ENCODE measurements at regions not wholly inside any gene's neighbourhood (a gene's known extent, or its start where the extent isn't known, plus 50 kb on each side); places are given as distances from the start of the nearest gene placed in this dataset.

DNA sequence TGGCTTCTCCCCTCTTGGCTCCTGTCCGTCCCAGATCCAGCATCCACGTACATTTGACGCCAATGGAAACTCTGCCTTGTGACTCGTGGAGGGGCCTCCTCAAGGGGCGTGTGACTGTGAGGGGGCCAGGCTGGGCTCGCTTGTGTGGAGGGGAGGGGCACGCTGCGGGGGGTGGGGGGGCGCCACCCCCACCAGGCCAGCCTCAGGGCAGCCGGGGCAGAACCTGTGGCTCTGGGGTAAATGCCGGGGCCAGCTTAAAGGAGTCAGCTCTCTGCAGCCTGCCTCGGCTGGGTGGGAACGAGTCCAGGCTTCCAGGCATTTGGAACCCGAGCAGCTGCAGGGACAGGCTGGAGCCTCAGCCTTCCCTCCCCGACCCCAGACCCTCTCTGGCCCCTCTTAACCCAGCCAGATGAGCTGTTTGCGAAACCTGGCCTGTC, 94.1 kb downstream of the SIK1 start:
- TF ChIP-seq, protein P1, sequence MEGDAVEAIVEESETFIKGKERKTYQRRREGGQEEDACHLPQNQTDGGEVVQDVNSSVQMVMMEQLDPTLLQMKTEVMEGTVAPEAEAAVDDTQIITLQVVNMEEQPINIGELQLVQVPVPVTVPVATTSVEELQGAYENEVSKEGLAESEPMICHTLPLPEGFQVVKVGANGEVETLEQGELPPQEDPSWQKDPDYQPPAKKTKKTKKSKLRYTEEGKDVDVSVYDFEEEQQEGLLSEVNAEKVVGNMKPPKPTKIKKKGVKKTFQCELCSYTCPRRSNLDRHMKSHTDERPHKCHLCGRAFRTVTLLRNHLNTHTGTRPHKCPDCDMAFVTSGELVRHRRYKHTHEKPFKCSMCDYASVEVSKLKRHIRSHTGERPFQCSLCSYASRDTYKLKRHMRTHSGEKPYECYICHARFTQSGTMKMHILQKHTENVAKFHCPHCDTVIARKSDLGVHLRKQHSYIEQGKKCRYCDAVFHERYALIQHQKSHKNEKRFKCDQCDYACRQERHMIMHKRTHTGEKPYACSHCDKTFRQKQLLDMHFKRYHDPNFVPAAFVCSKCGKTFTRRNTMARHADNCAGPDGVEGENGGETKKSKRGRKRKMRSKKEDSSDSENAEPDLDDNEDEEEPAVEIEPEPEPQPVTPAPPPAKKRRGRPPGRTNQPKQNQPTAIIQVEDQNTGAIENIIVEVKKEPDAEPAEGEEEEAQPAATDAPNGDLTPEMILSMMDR (conservative IDR thresholded peaks at IDR 0.05; ENCODE audit: control insufficient read depth, insufficient read depth, low read depth, low read length) = no peak

DNA sequence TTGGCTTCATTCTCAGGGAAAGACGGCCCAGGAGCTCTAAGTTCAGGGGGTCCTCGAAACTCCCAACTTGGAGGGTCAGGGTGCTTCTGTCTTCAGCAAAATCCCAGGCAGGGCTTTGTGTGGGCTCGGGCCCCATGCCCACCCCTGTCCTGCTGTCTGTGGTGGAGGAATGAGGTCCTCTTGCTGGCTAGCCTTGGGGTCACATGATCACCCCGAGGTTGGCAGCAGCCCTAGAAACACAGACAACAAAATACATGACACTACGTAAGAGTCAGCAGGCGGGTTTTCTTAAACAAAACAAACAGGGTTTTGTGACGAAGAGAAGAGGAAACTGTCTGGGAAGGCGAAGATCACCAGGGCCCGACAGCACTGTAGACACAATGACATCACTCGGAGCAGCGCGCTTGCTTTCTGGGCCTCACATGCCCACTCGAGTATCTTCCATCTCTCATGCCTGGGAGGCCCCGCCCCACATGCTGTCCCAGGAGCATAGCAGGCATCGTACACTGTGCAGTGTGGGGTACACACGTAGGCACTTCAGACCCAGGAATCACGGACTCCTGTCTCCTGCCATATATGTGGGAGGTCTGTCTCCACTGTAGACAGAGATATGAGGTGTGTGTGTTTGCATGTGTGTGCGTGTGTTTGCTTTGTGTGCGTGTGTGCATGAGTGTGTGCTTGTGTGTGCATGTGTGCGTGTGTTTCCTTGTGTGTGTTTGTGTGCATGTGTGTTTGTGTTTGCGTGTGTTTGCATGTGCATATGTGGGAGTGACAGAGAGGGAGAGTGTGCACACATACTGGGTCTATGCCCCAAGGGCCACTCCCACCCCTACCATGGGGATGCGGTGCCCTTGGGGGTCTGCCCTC, 94.7 kb downstream of the SIK1 start:
- TF ChIP-seq, protein P1 (conservative IDR thresholded peaks at IDR 0.05; ENCODE audit: control insufficient read depth, insufficient read depth, low read depth, low read length) = no peak
- no peak overlapping the region for H3K4me3 ChIP-seq (ENCODE audit: control insufficient read depth, low read depth, low read length)
- DNase-seq (ENCODE audit: low read depth) = peak; percentile 86

More for the DNA sequence above, 94.1 kb downstream of the SIK1 start:
- H3K4me3 ChIP-seq (ENCODE audit: control insufficient read depth, low read depth, low read length) = no peak overlapping the region
- DNase-seq (ENCODE audit: low read depth) = peak; percentile 18

DNA sequence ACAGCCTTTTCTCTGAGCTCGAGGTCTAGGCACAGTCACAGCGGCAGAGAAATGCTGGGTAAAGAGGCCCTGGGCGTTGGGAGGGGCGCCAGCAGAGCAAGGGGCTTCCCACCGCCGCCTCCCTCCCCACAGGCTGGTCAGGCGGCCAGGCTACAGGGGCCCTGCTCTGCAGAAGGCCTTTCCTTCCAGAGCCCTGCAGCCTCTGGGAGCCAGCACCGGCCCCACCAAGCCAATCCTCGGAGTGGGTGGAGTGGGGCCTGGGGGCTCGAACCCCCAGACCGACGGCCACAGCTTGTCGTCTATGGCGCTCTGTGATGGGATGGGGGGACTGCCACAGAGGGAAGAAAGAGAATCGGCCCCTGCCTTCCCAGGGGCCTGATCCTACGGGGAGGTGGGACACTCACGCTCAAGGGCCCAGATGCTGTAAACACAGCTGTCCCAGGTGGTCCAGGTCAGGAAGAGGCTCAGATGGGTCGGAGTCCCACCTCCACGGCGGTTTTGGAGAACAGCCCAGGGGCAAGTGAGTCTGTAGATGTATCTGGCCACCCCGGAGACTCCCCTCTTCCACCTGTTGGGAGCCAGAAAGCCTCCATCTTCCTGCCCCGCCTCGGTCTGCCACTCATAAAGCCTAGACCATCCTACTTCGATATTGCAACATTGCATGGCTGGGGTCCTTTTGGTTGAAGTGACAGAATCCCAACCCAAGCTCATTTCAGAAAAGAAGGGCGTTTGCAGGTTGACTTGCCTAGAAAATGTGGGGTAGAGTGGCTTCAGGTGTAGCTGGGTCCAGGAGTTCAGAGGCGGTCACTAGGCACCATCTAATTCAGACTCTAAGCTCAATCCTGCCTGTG, 95.6 kb downstream of the SIK1 start:
- no peak for DNase-seq (ENCODE audit: low read depth)
- no peak overlapping the region for H3K4me3 ChIP-seq (ENCODE audit: control insufficient read depth, low read depth, low read length)
- TF ChIP-seq, protein P1 (conservative IDR thresholded peaks at IDR 0.05; ENCODE audit: control insufficient read depth, insufficient read depth, low read depth, low read length) = no peak

DNA sequence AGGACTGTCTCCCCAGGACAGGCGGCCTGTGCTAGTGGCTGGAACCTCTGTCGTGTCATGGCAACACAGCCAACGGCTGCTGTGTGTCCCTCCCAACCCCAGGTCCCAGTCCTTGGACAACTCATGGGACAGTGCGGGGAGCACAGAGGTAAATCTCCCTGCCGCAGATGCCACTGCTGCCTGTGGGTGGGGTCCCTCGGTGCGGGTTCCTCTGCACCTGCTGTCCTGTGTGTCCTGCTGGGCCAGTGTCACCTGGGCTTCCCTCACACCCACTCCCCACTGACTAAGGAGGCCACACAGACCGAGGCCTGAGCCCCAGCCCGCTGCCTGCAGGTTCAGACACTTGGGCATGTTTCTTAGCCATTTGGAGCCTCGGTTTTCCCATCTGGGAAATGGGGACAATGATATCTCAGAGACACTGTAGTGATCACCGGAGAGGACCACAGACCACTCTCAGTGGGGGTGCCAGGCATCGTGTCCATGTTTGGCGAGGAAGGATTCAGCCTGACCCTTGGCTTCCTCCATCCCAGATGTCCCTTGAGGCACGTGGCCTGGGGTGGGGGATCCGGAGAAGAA, 96.5 kb downstream of the SIK1 start:
- TF ChIP-seq, protein P1 (conservative IDR thresholded peaks at IDR 0.05; ENCODE audit: control insufficient read depth, insufficient read depth, low read depth, low read length) = no peak
- no peak overlapping the region for H3K4me3 ChIP-seq (ENCODE audit: control insufficient read depth, low read depth, low read length)
- DNase-seq (ENCODE audit: low read depth) = no peak

DNA sequence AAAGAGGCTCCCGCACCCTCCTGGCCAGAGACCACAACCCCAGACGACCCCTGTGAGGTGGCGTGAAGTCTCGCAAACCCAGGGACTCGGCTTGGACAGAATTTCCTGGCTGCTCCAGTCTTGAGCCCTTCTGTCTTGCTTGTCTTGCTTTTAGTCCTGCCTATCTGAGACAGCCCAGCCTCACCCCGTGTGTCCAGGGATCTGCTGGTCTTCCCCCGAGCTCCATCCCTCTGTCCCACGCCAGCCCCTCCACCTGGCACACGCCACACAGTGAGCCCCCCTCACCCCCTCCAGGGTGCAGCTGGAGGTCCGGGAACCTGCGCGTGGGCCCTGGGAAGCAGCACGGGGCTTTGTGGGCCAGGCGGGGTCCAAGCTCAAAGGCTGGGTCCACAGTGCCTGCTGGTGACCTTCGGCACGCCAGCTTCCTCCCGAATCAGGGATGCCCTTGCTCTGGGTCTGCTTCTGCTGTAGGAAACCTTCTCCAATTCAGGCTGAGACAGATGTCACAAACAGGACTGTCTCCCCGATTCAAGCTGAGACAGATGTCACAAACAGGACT, 97.1 kb downstream of the SIK1 start:
- H3K4me3 ChIP-seq (ENCODE audit: control insufficient read depth, low read depth, low read length) = no peak overlapping the region
- no peak for DNase-seq (ENCODE audit: low read depth)
- TF ChIP-seq, protein P1 (conservative IDR thresholded peaks at IDR 0.05; ENCODE audit: control insufficient read depth, insufficient read depth, low read depth, low read length) = no peak

DNA sequence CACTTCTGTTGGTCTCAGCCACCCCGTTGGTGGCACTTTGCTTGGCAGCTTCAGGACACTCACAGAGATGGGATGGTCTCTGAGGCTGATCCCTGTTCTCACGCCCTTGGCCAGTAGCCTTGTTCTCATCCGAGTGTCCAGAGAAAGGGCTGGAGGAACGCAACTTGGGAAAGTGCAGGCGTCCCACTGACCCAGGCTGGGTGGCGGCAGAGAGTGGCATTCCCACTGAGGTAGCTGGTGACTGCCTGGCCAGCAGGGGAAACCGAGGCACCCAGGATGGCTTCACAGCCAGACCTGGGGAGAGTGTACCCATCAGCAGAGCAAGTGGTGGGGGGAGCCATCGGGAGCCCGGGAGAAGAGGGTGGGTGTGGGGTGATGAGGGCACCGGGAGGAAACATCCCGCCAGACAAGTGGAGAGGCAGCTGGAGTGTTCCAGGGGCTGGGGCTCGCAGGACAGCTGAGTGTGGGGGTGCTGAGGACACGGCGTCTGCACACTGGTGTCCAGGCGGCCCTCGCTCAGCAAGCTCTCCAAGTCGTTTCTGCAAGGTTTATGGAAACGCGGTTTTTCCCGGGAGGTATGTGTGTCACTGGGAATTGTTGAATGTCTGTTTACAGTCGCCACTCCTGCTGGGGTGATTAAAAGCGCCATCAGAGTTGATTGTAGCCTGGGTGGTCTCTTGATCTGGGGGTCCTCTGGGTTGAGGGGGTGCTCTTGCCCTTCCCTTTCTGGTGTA, 97.8 kb downstream of the SIK1 start:
- no peak overlapping the region for H3K4me3 ChIP-seq (ENCODE audit: control insufficient read depth, low read depth, low read length)
- no peak for DNase-seq (ENCODE audit: low read depth)
- TF ChIP-seq, protein P1 (conservative IDR thresholded peaks at IDR 0.05; ENCODE audit: control insufficient read depth, insufficient read depth, low read depth, low read length) = no peak
